Natural killer cell (primary cell): ENCODE measurements at regions not wholly inside any gene's neighbourhood (a gene's known extent, or its start where the extent isn't known, plus 50 kb on each side); places are given as distances from the start of the nearest gene placed in this dataset.

ENCODE experiments used
- ATAC-seq, 3 donors: fragments of 150-1000 bp in 2 of 3; fragments of 200-7000 bp in 1 of 3; cut with Tn5 transposase; 1 replicate in 1 of 3; 2 replicates in 2 of 3; pipeline ENCODE4 v1.10.0; 2021; ENCODE audit warnings: mild to moderate bottlenecking in 2 of 3, moderate library complexity in 2 of 3
- DNase-seq, 2 donors: peaks; one replicate each; pipeline versions ENCODE4 v3.0.0 to v3.0.0-alpha.2; 2013 to 2021; ENCODE audit warnings: mixed read lengths in 1 of 2
- H3K27ac ChIP-seq: one replicate; pipeline ENCODE4 v1.5.1; 2013; ENCODE audit warnings: mild to moderate bottlenecking, low read length
- H3K27me3 ChIP-seq: one replicate; pipeline ENCODE4 v1.6.1; 2013; ENCODE audit warnings: low read length; ENCODE audit not compliant: control insufficient read depth, insufficient read depth
- H3K36me3 ChIP-seq: one replicate; pipeline ENCODE4 v1.6.1; 2013; ENCODE audit warnings: low read length; ENCODE audit not compliant: control insufficient read depth, insufficient read depth
- H3K4me1 ChIP-seq: one replicate; pipeline ENCODE4 v1.6.1; 2013; ENCODE audit warnings: low read length; ENCODE audit not compliant: control insufficient read depth, insufficient read depth
- H3K4me3 ChIP-seq: one replicate; pipeline ENCODE4 v1.5.1; 2013; ENCODE audit warnings: low read length
- H3K9me3 ChIP-seq: one replicate; pipeline ENCODE4 v1.6.1; 2013; ENCODE audit warnings: low read length; ENCODE audit not compliant: control insufficient read depth, insufficient read depth
- H3K27ac Mint-ChIP-seq, 2 donors: one replicate each; pipeline ENCODE4 v1.8.0; 2022; ENCODE audit warnings: mild to moderate bottlenecking in 2 of 2, mixed read lengths in 2 of 2, moderate library complexity in 1 of 2
- H3K27me3 Mint-ChIP-seq, 2 donors: one replicate each; pipeline ENCODE4 v1.8.0; 2022; ENCODE audit warnings: low read depth in 2 of 2, mixed read lengths in 2 of 2
- H3K36me3 Mint-ChIP-seq: one replicate; pipeline ENCODE4 v1.8.0; 2022; ENCODE audit warnings: mixed read lengths
- H3K4me1 Mint-ChIP-seq, 2 donors: one replicate each; pipeline ENCODE4 v1.8.0; 2022; ENCODE audit warnings: mixed read lengths in 2 of 2
- H3K4me3 Mint-ChIP-seq: one replicate; pipeline ENCODE4 v1.8.0; 2022; ENCODE audit warnings: mild to moderate bottlenecking, moderate library complexity, mixed read lengths
- H3K9me3 Mint-ChIP-seq, 2 donors: one replicate each; pipeline ENCODE4 v1.8.0; 2022; ENCODE audit warnings: mixed read lengths in 2 of 2
- WGBS: methylation state at CpG from one replicate; pipeline ENCODE4 v1.1.7; 2013; ENCODE audit warnings: missing lambda C conversion rate; ENCODE audit not compliant: insufficient coverage; 5-methylcytosine and 5-hydroxymethylcytosine counted together
- intact Hi-C: fragments of 100-400 bp; cut with micrococcal nuclease; formaldehyde crosslinking; loops from one replicate; pipeline ENCODE4 v1.14.2; 2022
- TF ChIP-seq, protein P1 (sequence below): fragments of 200-600 bp; IDR thresholded peaks from one replicate; pipeline ENCODE4 v1.8.0; 2022; ENCODE audit warnings: antibody characterized with exemption

DNA sequence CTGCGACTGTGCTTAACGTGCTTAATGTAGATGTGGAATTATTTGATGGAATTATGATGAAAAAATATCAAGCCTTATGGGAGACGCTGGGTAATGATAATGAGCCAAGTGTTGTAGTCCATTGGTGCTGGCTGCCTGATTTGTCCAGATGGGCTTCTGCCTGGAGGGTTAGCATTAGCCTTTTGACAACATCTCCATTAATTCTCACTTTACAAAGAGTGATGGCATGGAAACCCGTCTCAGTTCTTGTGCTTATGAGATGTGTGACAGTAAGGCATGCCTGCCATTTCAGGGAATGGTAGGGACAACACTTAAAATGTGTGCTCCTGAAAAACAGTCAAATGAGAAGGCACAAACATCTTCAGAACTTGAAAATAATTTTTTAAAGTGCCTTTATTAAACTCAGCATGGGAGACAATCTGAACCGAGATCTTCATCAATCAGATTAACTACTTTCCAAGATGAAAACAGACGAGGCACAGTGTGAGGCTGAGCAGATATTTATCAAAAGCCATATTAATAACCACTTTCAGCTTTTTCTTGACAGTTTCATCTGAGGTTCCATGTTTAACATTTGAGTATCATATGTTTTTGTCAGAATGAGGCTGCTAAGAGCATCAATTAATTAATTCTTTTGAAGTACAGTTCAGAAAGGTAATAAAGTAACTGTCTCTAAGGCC lies 473.1 kb downstream of the NXPH1 start:
- 81% methylated on average over 6 of the region's 6 CpGs for WGBS
- H3K4me3 ChIP-seq, result no peak overlapping the region
- ATAC-seq (no peak), DNase-seq (no peak)
- TF ChIP-seq, protein P1, sequence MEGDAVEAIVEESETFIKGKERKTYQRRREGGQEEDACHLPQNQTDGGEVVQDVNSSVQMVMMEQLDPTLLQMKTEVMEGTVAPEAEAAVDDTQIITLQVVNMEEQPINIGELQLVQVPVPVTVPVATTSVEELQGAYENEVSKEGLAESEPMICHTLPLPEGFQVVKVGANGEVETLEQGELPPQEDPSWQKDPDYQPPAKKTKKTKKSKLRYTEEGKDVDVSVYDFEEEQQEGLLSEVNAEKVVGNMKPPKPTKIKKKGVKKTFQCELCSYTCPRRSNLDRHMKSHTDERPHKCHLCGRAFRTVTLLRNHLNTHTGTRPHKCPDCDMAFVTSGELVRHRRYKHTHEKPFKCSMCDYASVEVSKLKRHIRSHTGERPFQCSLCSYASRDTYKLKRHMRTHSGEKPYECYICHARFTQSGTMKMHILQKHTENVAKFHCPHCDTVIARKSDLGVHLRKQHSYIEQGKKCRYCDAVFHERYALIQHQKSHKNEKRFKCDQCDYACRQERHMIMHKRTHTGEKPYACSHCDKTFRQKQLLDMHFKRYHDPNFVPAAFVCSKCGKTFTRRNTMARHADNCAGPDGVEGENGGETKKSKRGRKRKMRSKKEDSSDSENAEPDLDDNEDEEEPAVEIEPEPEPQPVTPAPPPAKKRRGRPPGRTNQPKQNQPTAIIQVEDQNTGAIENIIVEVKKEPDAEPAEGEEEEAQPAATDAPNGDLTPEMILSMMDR, result no peak
- no peaks in the 10 kb centered on the region for H3K36me3 Mint-ChIP-seq
- no peak overlapping the region for H3K27ac Mint-ChIP-seq
- no peaks in the 10 kb centered on the region for H3K4me1 Mint-ChIP-seq
- no peak overlapping the region for H3K27ac ChIP-seq
- H3K4me3 Mint-ChIP-seq, result no peak overlapping the region
- H3K27me3 ChIP-seq, result no peaks in the 10 kb centered on the region
- H3K9me3 Mint-ChIP-seq, result peaks cover 0 to 4% of the 10 kb centered on the region in 2 donors
- H3K27me3 Mint-ChIP-seq, result no peaks in the 10 kb centered on the region
- intact Hi-C loops, result no loop called here
- no peaks in the 10 kb centered on the region for H3K9me3 ChIP-seq
- no peaks in the 10 kb centered on the region for H3K4me1 ChIP-seq
- no peaks in the 10 kb centered on the region for H3K36me3 ChIP-seq

DNA sequence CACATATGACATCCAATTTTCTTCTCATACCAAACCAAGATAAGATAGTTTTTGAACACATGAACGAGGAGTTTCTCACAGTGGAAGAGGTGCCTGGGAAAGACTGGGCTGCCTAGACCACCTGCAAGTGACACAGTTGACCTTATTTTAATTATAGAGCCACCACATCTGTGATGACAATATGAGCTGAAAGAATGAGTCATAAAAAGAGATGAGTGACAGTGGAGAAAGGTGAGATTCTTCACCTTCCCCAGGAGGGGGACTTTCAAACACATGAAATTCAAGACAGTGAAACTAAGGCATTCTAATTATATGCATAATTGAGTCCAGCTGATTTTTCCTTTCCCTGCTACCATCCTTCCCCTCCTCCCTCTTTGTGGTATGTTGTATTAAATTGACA lies 475.5 kb downstream of the NXPH1 start:
- intact Hi-C loops, result no loop called here
- H3K4me1 ChIP-seq, result no peaks in the 10 kb centered on the region
- no peak overlapping the region for H3K27ac Mint-ChIP-seq
- H3K4me3 Mint-ChIP-seq, result no peak overlapping the region
- H3K36me3 ChIP-seq, result no peaks in the 10 kb centered on the region
- no peak for DNase-seq
- H3K36me3 Mint-ChIP-seq, result no peaks in the 10 kb centered on the region
- H3K9me3 Mint-ChIP-seq, result no peaks in the 10 kb centered on the region
- H3K27me3 ChIP-seq, result no peaks in the 10 kb centered on the region
- H3K27me3 Mint-ChIP-seq, result no peaks in the 10 kb centered on the region
- no peak overlapping the region for H3K4me3 ChIP-seq
- no peak overlapping the region for H3K27ac ChIP-seq
- TF ChIP-seq, protein P1, result no peak
- no peak for ATAC-seq
- WGBS, result 38% methylated on average over 1 of the region's 1 CpG
- no peaks in the 10 kb centered on the region for H3K4me1 Mint-ChIP-seq
- no peaks in the 10 kb centered on the region for H3K9me3 ChIP-seq

DNA sequence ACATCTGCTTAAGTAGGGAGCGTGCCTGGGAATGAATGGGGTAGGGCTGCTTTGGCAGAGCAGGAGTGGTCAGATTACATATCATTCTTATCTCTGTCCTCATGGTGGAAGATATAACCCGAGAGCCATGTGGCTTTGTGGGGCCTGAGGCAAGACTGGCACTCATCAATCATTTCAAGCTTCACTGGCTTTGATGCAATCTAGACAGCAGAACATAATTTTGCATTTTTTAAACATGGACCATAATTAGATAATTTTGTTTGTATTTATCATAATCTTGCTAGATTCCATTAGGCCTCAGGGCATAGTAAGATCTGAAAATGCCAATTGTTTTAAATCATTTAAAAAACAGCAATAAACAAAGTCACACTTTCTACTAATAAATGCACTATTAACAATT lies 480.3 kb downstream of the NXPH1 start:
- no peaks in the 10 kb centered on the region for H3K36me3 Mint-ChIP-seq
- H3K27ac ChIP-seq, result no peak overlapping the region
- H3K4me3 ChIP-seq, result no peak overlapping the region
- no peaks in the 10 kb centered on the region for H3K27me3 ChIP-seq
- intact Hi-C loops, result no loop called here
- 68% methylated on average over 2 of the region's 2 CpGs for WGBS
- ATAC-seq (no peak), DNase-seq (no peak)
- H3K4me1 ChIP-seq, result no peaks in the 10 kb centered on the region
- H3K9me3 ChIP-seq, result no peaks in the 10 kb centered on the region
- no peaks in the 10 kb centered on the region for H3K36me3 ChIP-seq
- peaks cover 6 to 8% of the 10 kb centered on the region in 2 donors for H3K9me3 Mint-ChIP-seq
- H3K27me3 Mint-ChIP-seq, result no peaks in the 10 kb centered on the region
- TF ChIP-seq, protein P1, result no peak
- no peak overlapping the region for H3K27ac Mint-ChIP-seq
- H3K4me3 Mint-ChIP-seq, result no peak overlapping the region
- H3K4me1 Mint-ChIP-seq, result no peaks in the 10 kb centered on the region

DNA sequence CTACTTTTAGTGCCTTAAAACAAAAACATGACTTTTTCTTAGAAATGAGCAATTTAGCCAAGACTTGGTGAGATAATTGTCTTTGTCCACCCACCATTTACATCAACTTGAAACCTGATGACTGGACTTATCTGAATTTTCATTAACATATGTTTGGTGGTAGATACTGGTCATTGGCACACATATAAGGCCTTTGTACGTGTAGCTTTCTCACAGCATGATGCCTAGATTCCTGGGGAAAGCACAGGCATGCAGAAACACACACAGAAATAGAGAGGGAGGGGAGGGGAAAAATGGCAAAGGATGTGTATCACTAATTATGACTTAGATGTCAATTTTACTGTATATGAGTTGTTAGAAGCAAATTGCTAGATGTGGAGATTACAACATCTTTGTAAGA lies 488.4 kb downstream of the NXPH1 start:
- peaks cover 17% of the 10 kb centered on the region for H3K36me3 Mint-ChIP-seq
- no peak overlapping the region for H3K4me3 Mint-ChIP-seq
- Histone ChIP-seq H3K4me3 (no peak overlapping the region), H3K4me1 (no peaks in the 10 kb centered on the region), H3K36me3 (no peaks in the 10 kb centered on the region), H3K27ac (no peak overlapping the region), H3K27me3 (no peaks in the 10 kb centered on the region), H3K9me3 (peaks cover 3% of the 10 kb centered on the region)
- ATAC-seq (no peak), DNase-seq (no peak)
- 29% methylated on average over 1 of the region's 1 CpG for WGBS
- TF ChIP-seq, protein P1, result no peak
- intact Hi-C loops, result no loop called here
- no peaks in the 10 kb centered on the region for H3K4me1 Mint-ChIP-seq
- H3K27ac Mint-ChIP-seq, result no peak overlapping the region
- no peaks in the 10 kb centered on the region for H3K27me3 Mint-ChIP-seq
- peaks cover 18% of the 10 kb centered on the region in 2 donors for H3K9me3 Mint-ChIP-seq
